IPS-11a (cell line): ENCODE measurements at regions not wholly inside any gene's neighbourhood (a gene's known extent, or its start where the extent isn't known, plus 50 kb on each side); places are given as distances from the start of the nearest gene placed in this dataset.

Experiments used
- H3K4me3 ChIP-seq: one replicate; pipeline ENCODE4 v1.5.1; 2013; ENCODE audit warnings: low read depth, low read length, control low read depth

- no peak overlapping the region for H3K4me3 ChIP-seq
These were observed 169.3 kb upstream of the BLID start for GRCh38 chr11:122285070-122285988.

GRCh38 chr11:122280870-122281269, 164.9 kb upstream of the BLID start:
- no peak overlapping the region for H3K4me3 ChIP-seq

GRCh38 chr11:122279194-122279593, 163.2 kb upstream of the BLID start:
- no peak overlapping the region for H3K4me3 ChIP-seq

- H3K4me3 ChIP-seq = no peak overlapping the region
These were observed 161.5 kb upstream of the BLID start for GRCh38 chr11:122277493-122277892.

- H3K4me3 ChIP-seq = no peak overlapping the region
These were observed 160.2 kb upstream of the BLID start for GRCh38 chr11:122276221-122276620.

- H3K4me3 ChIP-seq = no peak overlapping the region
These were observed 159.5 kb upstream of the BLID start for GRCh38 chr11:122275508-122275907.

GRCh38 chr11:122273476-122274191, 157.6 kb upstream of the BLID start:
- no peak overlapping the region for H3K4me3 ChIP-seq

GRCh38 chr11:122271745-122272144, 155.7 kb upstream of the BLID start:
- no peak overlapping the region for H3K4me3 ChIP-seq

GRCh38 chr11:122271137-122271536, 155.1 kb upstream of the BLID start:
- no peak overlapping the region for H3K4me3 ChIP-seq

- no peak overlapping the region for H3K4me3 ChIP-seq
These were observed 154.5 kb upstream of the BLID start for GRCh38 chr11:122270535-122270934.

- no peak overlapping the region for H3K4me3 ChIP-seq
These were observed 153.8 kb upstream of the BLID start for GRCh38 chr11:122269824-122270223.

GRCh38 chr11:122268601-122269130, 152.7 kb upstream of the BLID start:
- H3K4me3 ChIP-seq = no peak overlapping the region

GRCh38 chr11:122267602-122268001, 151.6 kb upstream of the BLID start:
- no peak overlapping the region for H3K4me3 ChIP-seq

- no peak overlapping the region for H3K4me3 ChIP-seq
These were observed 150.0 kb upstream of the BLID start for GRCh38 chr11:122265981-122266380.

- no peak overlapping the region for H3K4me3 ChIP-seq
These were observed 148.1 kb upstream of the BLID start for GRCh38 chr11:122264121-122264520.

- H3K4me3 ChIP-seq = no peak overlapping the region
These were observed 145.5 kb upstream of the BLID start for GRCh38 chr11:122261546-122261945.

- no peak overlapping the region for H3K4me3 ChIP-seq
These were observed 143.3 kb upstream of the BLID start for GRCh38 chr11:122259195-122259821.

GRCh38 chr11:122258446-122259194, 142.6 kb upstream of the BLID start:
- H3K4me3 ChIP-seq = no peak overlapping the region

GRCh38 chr11:122253589-122254231, 137.7 kb upstream of the BLID start:
- no peak overlapping the region for H3K4me3 ChIP-seq

- H3K4me3 ChIP-seq = no peak overlapping the region
These were observed 132.9 kb upstream of the BLID start for GRCh38 chr11:122248939-122249338.
